Hepatocyte (in vitro differentiated cells): ENCODE measurements at regions not wholly inside any gene's neighbourhood (a gene's known extent, or its start where the extent isn't known, plus 50 kb on each side); places are given as distances from the start of the nearest gene placed in this dataset.
"Not testable (repeated sequence)": the region's sequence is repeated elsewhere in the genome, so short reads cannot be mapped to it uniquely, and the experiment has no call there.

ENCODE experiments used
- DNase-seq: peaks from one replicate; pipeline ENCODE4 v3.0.0-alpha.2; 2016; ENCODE audit warnings: low spot score
- H2AFZ ChIP-seq: fragments of 200-600 bp; sonication (generic); 2 replicates; pipeline ENCODE4 v1.6.0; 2016; ENCODE audit warnings: antibody characterized with exemption, mild to moderate bottlenecking
- H3K27ac ChIP-seq: fragments of 200-600 bp; sonication (generic); 2 replicates; pipeline ENCODE4 v1.5.1; 2016; ENCODE audit warnings: mild to moderate bottlenecking
- H3K27me3 ChIP-seq: fragments of 200-600 bp; sonication (generic); 2 replicates; pipeline ENCODE4 v1.6.1; 2016
- H3K36me3 ChIP-seq: fragments of 200-600 bp; sonication (generic); replicated peaks from 2 replicates; pipeline ENCODE4 v1.5.1; 2016; ENCODE audit warnings: low read depth; ENCODE audit not compliant: insufficient read depth
- H3K4me1 ChIP-seq: fragments of 200-600 bp; sonication (generic); 2 replicates; pipeline ENCODE4 v1.5.1; 2016; ENCODE audit warnings: mild to moderate bottlenecking, moderate library complexity; ENCODE audit not compliant: insufficient read depth
- H3K4me2 ChIP-seq: fragments of 200-600 bp; sonication (generic); 2 replicates; pipeline ENCODE4 v1.6.0; 2016
- H3K4me3 ChIP-seq: fragments of 200-600 bp; sonication (generic); 2 replicates; pipeline ENCODE4 v1.5.1; 2016; ENCODE audit warnings: mild to moderate bottlenecking
- H3K79me2 ChIP-seq: fragments of 200-600 bp; sonication (generic); 2 replicates; pipeline ENCODE4 v1.6.0; 2017; ENCODE audit warnings: mild to moderate bottlenecking
- H3K9me2 ChIP-seq: fragments of 200-600 bp; sonication (generic); replicated peaks from 2 replicates; pipeline ENCODE4 v1.6.0; 2017; ENCODE audit warnings: mild to moderate bottlenecking; ENCODE audit not compliant: insufficient read depth
- H3K9me3 ChIP-seq: fragments of 200-600 bp; sonication (generic); 2 replicates; pipeline ENCODE4 v1.5.1; 2016; ENCODE audit warnings: low read depth, mild to moderate bottlenecking
- H4K20me1 ChIP-seq: fragments of 200-600 bp; sonication (generic); 2 replicates; pipeline ENCODE4 v1.6.0; 2016; ENCODE audit warnings: mild to moderate bottlenecking; ENCODE audit not compliant: insufficient read depth, poor library complexity, severe bottlenecking
- EZH2 ChIP-seq: fragments of 200-600 bp; sonication (generic); IDR thresholded peaks from 2 replicates; pipeline ENCODE4 v1.6.1; 2016; ENCODE audit warnings: antibody characterized with exemption, mild to moderate bottlenecking, borderline replicate concordance
- EZH2phosphoT487 ChIP-seq: fragments of 200-600 bp; sonication (generic); IDR thresholded peaks from one replicate; pipeline ENCODE4 v1.6.1; 2018; ENCODE audit warnings: antibody characterized with exemption, mild to moderate bottlenecking, low read depth, moderate library complexity; ENCODE audit not compliant: unreplicated experiment, severe bottlenecking
- WGBS: methylation state at CpG from one replicate; pipeline ENCODE4 v1.1.6; 2016; ENCODE audit warnings: low lambda C conversion rate; ENCODE audit errors: missing lambda C conversion rate; 5-methylcytosine and 5-hydroxymethylcytosine counted together
- TF ChIP-seq, protein P1 (sequence below): fragments of 200-600 bp; sonication (generic); IDR thresholded peaks from 2 replicates; pipeline ENCODE4 v1.5.1; 2016; ENCODE audit warnings: antibody characterized with exemption, mild to moderate bottlenecking; ENCODE audit not compliant: poor library complexity

- WGBS, result 62% methylated on average over 8 of the region's 8 CpGs
- no peak for TF ChIP-seq EZH2phosphoT487
- H3K27ac ChIP-seq, result peak overlapping the region; percentile 2
These were observed 55.5 kb downstream of the OLFML3 start for GRCh38 chr1:114034567-114035303.

DNA sequence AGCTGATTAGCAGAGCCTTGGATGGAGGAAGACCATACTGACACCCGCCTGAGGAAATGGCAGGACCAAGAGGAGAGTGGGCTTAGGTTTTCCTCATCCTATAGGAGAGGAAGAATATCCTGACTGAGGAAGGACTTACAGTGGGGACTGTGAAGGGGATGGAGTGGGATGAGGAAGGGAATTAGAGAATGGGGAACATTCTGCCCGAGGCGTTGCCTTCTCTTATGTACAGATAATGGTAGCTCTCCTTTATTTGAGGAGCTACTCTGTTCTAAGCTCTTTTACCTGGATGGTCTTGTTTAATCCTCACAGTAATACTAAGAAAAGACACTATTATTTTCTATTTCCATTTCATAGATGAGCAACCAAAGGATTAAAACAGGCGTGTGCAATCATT is 56.0 kb downstream of the OLFML3 start:
- no peaks in the 10 kb centered on the region for H3K9me3 ChIP-seq
- H3K4me2 ChIP-seq, result no peak overlapping the region
- no peak for DNase-seq
- H2AFZ ChIP-seq, result no peak overlapping the region
- peaks cover 21% of the 10 kb centered on the region for H3K4me1 ChIP-seq
- no peaks in the 10 kb centered on the region for H3K27me3 ChIP-seq
- H3K36me3 ChIP-seq, result no peaks in the 10 kb centered on the region
- no peaks in the 10 kb centered on the region for H3K79me2 ChIP-seq
- no peak overlapping the region for H3K27ac ChIP-seq
- TF ChIP-seq EZH2phosphoT487 (no peak), EZH2 (no peak)
- TF ChIP-seq, protein P1, sequence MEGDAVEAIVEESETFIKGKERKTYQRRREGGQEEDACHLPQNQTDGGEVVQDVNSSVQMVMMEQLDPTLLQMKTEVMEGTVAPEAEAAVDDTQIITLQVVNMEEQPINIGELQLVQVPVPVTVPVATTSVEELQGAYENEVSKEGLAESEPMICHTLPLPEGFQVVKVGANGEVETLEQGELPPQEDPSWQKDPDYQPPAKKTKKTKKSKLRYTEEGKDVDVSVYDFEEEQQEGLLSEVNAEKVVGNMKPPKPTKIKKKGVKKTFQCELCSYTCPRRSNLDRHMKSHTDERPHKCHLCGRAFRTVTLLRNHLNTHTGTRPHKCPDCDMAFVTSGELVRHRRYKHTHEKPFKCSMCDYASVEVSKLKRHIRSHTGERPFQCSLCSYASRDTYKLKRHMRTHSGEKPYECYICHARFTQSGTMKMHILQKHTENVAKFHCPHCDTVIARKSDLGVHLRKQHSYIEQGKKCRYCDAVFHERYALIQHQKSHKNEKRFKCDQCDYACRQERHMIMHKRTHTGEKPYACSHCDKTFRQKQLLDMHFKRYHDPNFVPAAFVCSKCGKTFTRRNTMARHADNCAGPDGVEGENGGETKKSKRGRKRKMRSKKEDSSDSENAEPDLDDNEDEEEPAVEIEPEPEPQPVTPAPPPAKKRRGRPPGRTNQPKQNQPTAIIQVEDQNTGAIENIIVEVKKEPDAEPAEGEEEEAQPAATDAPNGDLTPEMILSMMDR, result no peak
- no peaks in the 10 kb centered on the region for H4K20me1 ChIP-seq
- no peak overlapping the region for H3K4me3 ChIP-seq
- WGBS, result 92% methylated on average over 4 of the region's 4 CpGs
- H3K9me2 ChIP-seq, result no peaks in the 10 kb centered on the region

More at GRCh38 chr1:114034567-114035303, 55.5 kb downstream of the OLFML3 start:
- H3K9me2 ChIP-seq, result no peaks in the 10 kb centered on the region
- H4K20me1 ChIP-seq, result no peaks in the 10 kb centered on the region
- DNase-seq, result no peak
- H3K4me3 ChIP-seq, result no peak overlapping the region
- no peaks in the 10 kb centered on the region for H3K9me3 ChIP-seq
- H3K36me3 ChIP-seq, result no peaks in the 10 kb centered on the region
- H3K4me1 ChIP-seq, result peaks cover 21% of the 10 kb centered on the region
- H2AFZ ChIP-seq, result no peak overlapping the region
- no peaks in the 10 kb centered on the region for H3K27me3 ChIP-seq
- no peak overlapping the region for H3K4me2 ChIP-seq
- no peaks in the 10 kb centered on the region for H3K79me2 ChIP-seq

- not testable (repeated sequence) for H3K36me3 ChIP-seq, H3K9me2 ChIP-seq, H3K4me2 ChIP-seq, H3K79me2 ChIP-seq, H3K4me3 ChIP-seq, H2AFZ ChIP-seq, H3K27me3 ChIP-seq, H4K20me1 ChIP-seq, H3K9me3 ChIP-seq, DNase-seq
- WGBS, result 65% methylated on average over 17 of the region's 17 CpGs
- Histone ChIP-seq H3K27ac (peak overlapping the region; percentile 86), H3K4me1 (peaks cover 20% of the 10 kb centered on the region)
These were observed 57.8 kb downstream of the OLFML3 start for GRCh38 chr1:114036841-114037630.

DNA sequence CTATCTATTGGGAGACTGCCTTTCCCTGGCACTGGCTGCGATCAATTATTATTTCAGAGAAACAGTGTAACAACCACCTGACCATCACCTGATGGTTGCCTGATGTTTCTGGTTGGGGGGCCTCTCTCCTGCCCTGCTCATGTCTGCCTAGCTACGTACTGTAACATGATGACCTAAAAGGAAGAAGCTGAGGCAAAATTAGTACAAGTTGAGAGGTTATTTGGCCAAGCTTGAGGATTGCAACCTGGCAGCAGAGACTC is 58.3 kb downstream of the OLFML3 start:
- H3K27me3 ChIP-seq, result no peaks in the 10 kb centered on the region
- no peaks in the 10 kb centered on the region for H3K36me3 ChIP-seq

More for the DNA sequence above, 58.3 kb downstream of the OLFML3 start:
- no peak for TF ChIP-seq EZH2phosphoT487
- no peak for TF ChIP-seq EZH2
- TF ChIP-seq, protein P1, result no peak
- DNase-seq, result no peak
- WGBS, result 89% methylated on average over 2 of the region's 2 CpGs
- H3K79me2 ChIP-seq, result no peaks in the 10 kb centered on the region
- H3K4me3 ChIP-seq, result no peak overlapping the region
- no peak overlapping the region for H2AFZ ChIP-seq
- peaks cover 17% of the 10 kb centered on the region for H3K4me1 ChIP-seq
- no peaks in the 10 kb centered on the region for H3K9me2 ChIP-seq
- H3K4me2 ChIP-seq, result no peak overlapping the region
- peak overlapping the region; percentile 86 for H3K27ac ChIP-seq
- no peaks in the 10 kb centered on the region for H4K20me1 ChIP-seq
- no peaks in the 10 kb centered on the region for H3K9me3 ChIP-seq
